ENCODE measurements at regions not wholly inside any gene's neighbourhood (a gene's known extent, or its start where the extent isn't known, plus 50 kb on each side); places are given as distances from the start of the nearest gene placed in this dataset.

- TF ChIP-seq CTCF (IDR thresholded peaks at IDR 0.05) = no peak
- no peak for TF ChIP-seq POLR2A (IDR thresholded peaks at IDR 0.05)
Measured at GRCh38 chr12:67154901-67155300, 114.3 kb upstream of the CAND1 start.

Measured in breast epithelium (tissue), 3 donors.